ENCODE measurements at regions not wholly inside any gene's neighbourhood (a gene's known extent, or its start where the extent isn't known, plus 50 kb on each side); places are given as distances from the start of the nearest gene placed in this dataset.

- no peak for TF ChIP-seq CTCF (conservative IDR thresholded peaks at IDR 0.05)
- TF ChIP-seq ZFX (IDR thresholded peaks at IDR 0.05): no peak
Observed at GRCh38 chr10:61157182-61157581, 213.2 kb upstream of the RHOBTB1 start.
